ENCODE measurements at regions not wholly inside any gene's neighbourhood (a gene's known extent, or its start where the extent isn't known, plus 50 kb on each side); places are given as distances from the start of the nearest gene placed in this dataset.

GRCh38 chr1:219798283-219799030, 129.9 kb downstream of the SLC30A10 start:
- no peak for DNase-seq

DNA sequence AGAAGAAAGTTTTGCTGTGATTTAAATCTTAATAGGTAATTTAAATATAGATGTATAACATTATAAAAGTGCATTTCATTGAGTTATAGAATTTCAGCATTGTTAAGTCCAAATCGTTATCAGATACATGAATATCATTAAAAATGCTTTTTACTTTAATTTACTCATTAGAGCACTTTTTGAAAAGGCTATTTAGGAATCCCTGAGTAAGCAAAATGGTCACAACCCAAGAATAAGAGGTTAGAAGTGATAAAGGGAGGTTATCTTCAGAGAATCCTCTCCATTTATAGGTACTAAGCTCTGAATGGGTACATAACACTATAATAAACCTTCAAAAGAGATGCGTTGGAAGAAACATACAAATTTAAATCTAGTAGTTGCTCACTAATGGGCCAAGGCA, 130.7 kb downstream of the SLC30A10 start:
- no peak for DNase-seq

DNA sequence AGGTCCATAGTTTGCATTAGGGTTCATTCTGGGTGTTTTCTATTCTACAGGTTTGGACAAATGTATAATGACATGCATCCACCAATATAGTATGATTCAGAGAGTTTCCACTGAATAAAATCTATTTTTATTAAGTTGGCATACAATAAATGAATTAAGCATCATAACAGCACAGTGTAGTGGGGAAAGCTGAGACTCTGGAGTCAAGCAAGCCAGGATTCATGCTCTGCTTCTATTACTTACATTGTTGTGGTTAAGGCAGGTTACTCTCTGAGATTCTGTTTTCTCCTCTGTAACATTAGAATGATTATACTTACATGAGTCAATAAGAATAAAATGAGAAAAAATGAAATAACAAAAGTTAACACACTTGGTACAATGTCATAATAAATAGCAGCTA, 131.3 kb downstream of the SLC30A10 start:
- DNase-seq = no peak

DNA sequence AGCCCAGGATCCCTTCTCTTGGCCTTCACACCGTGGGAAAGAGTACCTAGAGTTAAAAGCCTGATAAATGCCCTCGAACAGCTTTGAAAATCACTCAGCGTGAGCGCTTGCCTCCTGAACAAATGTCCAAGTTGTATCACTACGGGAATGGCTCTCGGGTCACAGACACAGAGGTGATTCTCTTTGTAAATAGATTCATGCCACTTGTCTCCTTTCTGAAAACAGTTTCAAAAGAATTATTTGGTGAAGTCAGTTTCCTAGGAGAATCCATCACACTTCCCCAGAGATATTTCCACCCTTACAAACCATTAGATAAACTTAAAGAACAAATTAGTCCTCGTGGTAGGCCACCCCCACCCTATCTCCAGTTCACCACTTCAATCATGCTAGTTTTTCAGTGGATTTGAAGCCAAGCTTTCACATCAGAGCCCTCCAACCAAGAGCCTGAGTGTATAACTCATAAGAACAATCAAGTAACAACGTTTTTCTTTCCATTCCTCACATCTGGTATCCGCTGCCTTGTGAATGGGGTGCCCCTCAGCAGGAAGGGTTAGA, 132.9 kb downstream of the SLC30A10 start:
- no peak for DNase-seq

DNA sequence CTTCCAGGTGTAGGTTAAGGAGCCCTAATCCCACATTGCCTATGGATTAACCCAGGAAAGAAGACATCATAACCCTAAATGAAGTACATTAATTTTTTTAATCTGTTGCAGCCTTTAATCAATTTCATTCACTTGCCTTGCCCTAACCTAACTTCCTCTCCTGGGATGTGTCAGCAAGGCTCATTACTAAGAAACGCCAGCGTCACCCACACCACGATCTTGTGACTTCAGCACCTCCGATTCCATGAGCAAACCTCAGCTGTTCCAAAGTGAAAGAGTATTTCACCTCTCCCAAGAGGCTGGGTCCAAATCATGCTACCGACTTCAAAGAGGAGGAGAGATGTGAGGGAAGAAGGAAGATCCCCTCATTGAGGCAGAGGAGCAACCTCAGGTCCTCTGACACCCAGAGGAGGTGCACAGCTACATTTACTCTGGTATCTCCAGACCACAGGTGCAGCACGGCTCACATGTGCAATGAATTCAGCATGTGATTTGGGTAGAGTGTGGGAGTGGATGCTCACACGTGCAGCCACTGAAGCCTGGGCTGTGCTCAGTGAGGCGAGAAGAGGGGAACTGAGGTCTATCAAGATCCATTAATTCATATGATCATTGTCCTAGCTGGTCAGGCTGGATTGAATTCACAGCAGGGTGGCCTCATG, 134.1 kb downstream of the SLC30A10 start:
- DNase-seq = no peak

GRCh38 chr1:219792337-219793021, 135.9 kb downstream of the SLC30A10 start:
- no peak for DNase-seq

DNA sequence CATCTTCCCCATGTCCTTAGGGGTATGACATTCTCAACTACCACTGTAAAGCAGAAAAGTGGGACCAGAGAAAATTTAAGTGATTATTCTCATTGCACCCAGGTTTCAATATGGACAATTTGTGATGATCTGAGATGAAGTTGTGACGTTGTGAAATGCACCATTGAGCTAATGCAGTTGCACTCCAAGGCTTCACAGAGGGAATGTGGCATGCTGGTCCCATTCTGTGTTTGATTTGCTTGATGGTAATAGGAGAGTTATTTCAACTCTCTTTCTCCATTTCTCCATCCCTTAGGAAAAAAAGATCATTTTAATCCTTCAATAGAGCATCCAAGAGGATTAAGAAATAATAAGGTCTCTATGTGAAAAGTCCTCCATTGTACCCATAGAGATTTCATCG, 136.6 kb downstream of the SLC30A10 start:
- DNase-seq = no peak

DNA sequence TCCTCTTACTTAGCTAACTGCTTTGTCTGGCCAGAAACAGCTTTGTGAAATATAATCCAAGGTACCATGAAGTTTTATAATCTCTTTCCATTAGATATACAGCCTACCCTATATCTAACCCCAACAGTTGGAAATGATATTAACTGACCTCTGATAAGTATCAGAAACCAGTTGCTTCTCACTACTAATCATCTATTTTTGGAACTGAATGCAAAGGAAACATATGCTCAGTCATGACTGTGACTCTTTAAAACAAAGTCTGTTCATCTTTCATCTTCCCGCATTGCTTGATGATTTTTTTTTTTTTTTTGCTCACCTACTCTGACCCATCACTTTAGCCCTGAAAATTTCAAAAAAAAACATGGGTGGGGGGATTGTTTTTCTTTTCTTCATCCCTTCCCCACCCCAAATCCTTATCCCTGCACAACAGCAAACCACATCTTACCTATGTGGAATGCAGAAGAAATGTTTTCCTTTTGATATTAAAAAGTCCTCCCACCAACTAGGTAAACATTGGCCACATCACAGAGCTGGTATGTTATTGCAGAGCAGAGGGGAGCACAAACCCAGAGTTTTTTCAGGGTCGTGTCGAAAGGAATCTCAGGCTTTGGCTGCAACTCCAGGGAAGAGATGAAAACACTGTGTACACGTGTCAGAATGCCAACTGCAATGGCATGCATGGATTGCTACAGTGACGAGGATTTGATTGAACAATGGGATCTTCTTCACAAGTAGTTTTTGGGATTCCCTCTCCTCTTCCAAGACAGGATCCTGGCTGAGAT, 137.3 kb downstream of the SLC30A10 start:
- DNase-seq = no peak

DNA sequence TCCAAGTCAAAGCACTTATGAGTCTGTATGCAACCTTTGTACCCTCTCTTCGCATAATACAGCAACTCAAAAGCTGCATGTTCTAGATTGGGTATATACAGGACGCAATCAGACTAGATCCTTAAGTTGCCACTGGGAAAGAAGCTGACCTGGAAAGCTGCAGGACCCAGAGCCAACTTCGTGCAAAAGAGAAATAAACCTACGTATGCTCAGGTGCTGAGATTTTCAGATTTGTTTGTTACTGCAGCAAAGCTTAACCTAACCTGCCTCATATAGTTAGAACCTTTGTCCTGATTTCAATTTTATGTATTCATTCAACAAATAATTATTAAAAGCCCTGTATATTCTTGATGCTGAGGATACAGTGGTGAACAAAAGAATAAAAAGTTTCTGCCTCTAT, 139.7 kb downstream of the SLC30A10 start:
- DNase-seq = no peak

GRCh38 chr1:219788091-219788490, 140.3 kb downstream of the SLC30A10 start:
- DNase-seq = no peak

DNA sequence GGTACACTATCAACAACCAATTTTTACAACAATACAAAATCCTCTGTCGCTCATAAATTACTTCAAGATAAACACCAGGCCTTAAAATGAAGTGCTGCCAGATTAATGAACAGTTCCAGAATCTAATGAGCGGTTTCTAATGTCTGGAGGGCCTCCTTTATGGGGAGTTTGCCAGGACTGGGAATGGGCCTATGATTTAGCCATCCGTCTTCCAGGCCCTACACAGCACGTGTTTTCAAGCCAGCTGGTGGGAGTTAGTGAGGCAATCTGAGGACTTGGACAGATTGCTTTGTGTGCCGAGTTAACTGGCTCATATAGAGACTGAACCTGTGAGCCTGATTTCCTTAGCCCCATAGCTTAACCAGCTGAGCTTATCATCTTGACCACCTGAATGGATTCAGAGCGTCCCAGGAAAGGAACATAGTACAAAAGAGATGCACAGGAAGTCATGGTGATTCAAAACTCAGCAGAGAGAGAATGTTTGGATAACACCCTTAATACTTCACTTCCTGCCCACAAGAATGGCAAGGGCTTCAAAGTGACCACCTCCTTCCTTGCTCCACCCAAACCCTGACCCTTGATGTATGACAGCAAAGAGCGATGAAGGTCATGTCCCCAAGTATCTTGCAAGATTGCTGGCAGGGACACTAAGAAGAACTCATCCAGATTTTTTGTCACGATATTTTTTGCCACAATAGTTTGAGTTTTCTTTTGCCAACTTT, 143.5 kb downstream of the SLC30A10 start:
- DNase-seq = no peak

DNA sequence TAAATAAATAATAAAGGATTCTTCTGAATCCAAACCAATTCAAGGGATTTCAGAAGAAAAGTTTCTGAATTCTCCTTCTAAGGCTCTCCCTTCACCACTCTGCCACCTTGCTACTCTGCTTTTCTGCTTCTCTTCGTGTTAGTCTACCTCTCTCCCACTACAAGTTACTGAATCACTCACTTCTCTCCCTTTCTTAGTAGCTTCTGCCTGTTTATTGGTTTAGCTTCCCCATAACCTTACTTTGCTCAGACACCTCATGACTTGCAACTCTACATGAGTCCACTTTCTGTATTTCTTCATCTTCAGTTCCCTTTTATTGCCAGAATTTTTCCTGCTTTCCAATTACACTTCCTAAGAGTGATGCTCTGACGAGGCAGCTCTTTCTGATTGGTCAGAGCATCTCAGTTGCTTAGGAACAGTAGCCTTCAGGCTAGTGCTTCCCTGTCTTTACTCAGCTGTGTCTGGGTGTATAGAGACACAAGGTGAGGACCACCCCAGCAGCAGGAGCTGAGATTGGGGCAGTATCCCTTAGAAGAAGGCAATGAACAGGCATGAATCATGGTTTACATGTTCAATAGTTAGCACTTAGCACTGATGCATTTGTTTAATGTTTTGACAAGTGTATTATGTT, 144.6 kb downstream of the SLC30A10 start:
- no peak for DNase-seq

- no peak for DNase-seq
Observed at GRCh38 chr1:219782929-219783328, 145.4 kb downstream of the SLC30A10 start.

DNA sequence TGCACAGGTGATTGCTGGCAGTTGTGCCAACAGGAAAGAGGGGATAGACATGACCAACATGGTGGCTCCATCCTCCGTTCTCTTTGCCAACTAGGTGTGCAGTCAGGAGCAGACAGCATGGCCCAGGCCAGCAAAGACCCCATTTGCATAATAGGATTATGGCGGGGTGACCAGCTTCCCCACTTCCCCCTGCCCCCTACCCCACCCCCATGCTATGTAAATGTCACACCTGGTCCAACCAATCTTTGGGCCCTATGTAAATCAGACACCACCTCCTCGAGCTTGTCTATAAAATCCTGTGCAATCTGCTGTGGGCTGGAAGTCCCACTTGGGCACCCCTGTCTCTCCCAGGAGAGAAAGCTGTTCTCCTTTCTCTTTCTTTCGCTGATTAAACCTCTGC, 146.0 kb downstream of the SLC30A10 start:
- DNase-seq = no peak

DNA sequence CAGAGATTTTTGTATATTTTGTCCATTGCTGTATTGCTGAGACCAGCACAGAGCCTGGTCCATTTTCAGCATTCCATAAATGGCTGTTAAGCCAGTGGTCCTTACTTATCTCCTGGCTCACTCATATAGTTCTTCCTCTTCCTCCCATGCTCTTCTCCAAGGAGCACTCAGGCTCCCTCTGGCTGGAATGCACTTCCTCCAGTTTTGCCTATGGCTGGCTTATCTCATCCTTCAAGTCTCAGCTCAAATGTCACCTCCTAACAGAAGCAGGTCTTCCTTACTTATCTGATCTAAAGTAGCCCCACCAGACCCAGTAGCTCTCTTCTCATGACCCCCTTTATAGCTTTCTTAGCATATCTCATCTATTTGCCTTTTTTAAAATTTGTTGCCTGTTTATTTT, 146.9 kb downstream of the SLC30A10 start:
- DNase-seq = no peak

DNA sequence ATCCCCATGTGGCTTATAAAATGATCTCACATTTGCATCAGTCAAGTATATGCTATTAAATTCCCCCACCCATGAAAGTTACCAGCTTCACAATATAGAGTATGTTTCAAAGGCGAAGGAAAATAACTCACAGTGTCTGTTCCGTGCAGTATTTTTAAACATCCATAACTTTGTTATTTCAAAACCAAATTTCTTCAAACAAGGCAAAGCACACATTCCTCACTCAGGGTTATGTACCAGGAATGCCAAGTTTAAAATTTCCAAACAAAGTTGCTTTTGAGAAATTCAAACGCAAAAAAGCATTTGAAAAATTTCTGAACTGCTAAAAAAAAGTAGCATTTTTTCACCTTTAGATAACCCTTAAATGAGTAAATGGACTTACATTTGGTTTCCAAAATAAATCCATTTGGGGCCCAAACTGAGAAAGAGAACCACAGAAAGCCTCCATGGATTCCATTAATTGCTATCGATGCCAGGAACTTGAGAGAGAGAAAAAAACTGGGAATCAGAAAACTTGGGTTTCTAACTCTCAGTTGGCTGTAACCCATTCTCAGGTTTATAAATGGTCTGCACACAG, 149.5 kb downstream of the SLC30A10 start:
- DNase-seq = no peak

- DNase-seq = no peak
Observed at GRCh38 chr1:219778110-219778509, 150.2 kb downstream of the SLC30A10 start.

DNA sequence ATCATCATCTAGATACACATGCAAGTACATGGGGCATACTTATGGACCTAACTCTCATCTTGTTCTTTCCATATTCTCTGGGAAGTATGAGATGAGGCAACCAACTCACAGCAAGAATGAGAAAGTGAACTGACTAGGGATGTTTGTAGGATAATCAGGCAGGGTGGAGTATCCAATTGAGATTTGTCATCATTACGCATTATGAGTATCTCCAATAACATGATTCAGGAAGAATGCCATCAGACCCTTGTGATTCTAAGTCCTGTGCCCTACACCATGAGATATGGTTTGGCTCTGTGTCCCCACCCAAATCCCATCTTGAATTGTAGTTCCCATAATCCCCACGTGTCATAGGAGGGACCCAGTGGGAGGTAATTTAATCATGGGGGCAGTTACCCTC, 154.0 kb downstream of the SLC30A10 start:
- DNase-seq = no peak

DNA sequence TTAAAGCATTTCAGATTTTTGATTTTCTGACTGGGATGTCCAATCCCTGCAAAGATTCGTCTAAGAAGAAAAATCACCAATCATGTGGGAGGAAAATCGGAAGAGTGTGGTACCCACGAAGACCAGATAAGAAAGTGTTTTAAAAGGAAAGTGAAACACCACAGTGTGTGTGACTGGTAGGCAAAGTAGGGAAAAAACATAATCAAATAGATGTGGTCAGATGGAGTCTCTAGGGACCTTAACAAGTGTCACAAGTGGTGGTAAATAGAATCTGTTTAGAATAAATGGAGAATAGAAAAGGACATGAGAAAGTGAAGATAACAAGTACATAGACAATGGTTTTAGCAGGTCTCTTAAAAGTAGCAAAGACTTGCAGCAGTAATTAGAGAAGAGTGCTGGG, 154.6 kb downstream of the SLC30A10 start:
- no peak for DNase-seq

DNA sequence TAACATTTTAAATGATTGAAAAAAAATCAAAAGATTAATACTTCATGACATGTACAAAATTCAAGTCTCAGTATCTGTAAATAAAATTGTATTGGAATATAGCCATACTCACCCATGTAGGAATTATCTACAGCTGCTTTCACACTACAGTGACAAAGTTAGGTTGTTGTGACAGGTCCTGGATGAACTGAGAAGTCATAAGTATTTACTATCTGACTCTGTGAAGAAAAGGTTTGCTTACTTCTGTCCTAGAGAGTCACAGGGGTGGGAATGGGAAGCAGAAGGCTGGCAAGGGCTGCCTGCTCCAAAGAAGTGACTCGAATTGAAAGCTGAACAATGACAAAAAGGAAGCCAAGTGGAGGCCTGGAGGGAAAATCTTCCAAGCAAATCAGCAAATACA, 155.2 kb downstream of the SLC30A10 start:
- no peak for DNase-seq

DNA sequence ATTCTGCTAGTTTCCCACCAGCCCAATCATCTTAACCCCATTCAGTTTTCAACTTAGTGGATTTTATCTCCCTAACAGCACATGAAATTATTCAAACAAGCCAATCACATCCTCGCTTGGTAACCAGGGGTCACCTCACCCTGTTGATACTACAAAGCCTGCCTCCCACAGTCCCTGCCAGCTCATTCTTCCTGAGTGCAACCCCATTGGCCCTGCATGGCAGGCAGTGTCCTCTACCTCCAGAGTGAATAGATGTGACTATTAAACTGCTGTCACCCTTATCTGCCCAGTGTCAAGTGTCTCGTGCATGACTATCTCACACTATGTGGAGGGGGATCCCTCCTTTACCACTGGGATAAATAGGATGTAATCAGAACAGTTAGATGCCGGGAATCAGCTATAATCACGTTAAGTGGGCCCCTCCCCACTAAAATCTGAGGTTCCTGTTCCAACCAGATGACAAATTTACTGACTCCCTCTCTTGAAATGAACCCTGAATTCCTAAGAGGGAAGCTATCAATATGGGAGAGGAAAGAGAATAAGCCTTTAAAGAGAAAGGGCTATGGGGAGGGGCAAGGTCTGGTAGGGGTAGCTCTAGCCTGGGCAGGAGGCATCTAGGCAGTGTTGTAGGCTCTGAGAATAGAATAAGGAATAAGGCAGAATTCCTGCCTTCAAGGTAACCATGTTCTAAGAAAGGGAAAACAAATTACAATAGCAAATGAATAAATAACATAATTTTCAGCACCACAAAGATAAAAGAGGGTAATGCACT, 155.9 kb downstream of the SLC30A10 start:
- no peak for DNase-seq
